Right hindlimb (tissue), 1 donor: ENCODE measurements at regions not wholly inside any gene's neighbourhood (a gene's known extent, or its start where the extent isn't known, plus 50 kb on each side); places are given as distances from the start of the nearest gene placed in this dataset.

Experiments
- DNase-seq: peaks from one replicate; pipeline ENCODE4 v3.0.0-alpha.2; 2018

DNA sequence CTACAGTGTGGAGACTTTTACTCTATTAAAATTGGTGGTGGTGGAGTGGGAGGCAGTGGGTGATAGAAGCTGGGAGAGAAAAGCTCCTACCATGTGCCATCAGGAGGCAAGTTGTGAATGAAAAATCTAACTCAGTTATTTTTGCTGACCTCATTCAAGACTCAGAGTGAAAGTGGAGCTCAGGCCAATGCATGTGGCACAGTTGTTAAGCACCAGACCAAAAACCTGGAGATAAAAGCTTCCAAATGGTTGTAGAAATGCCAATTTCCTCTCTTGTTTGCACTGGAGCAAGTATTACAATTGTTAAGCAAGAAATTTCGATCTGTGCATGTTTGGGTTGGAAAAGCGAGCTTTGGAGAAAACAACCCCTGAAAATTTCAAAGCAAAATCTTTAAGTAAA, 81.5 kb upstream of the PRICKLE2 start:
- no peak for DNase-seq

GRCh38 chr3:64305731-64306130, 80.5 kb upstream of the PRICKLE2 start:
- no peak for DNase-seq

DNA sequence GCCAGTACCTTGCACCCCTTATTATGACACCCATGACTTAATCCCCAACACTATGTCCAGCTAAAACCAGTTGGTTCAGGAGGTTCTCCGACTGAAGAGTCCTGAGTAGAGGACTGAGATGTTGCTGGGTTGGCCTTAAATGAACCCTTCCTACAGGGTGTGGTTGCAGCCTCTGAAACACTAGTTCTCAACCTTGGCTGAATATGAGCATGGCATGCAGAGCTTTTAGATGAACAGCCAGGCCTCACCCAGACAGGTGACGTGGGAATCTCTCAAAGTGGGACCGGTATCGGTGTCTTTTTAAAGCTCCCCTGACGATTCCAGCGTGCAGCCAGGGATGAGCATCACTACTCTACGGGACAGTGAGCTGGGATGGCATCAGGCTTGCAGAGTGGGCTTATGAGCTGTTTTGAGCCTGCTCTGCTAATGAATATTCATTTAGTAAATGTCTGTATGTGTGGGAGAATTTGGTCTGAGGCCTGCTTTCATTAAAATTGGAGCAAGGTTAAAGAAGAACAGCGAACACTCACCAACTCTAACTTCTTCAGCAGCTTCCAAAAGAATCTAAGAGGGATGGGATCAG, 79.7 kb upstream of the PRICKLE2 start:
- DNase-seq, result no peak

- no peak for DNase-seq
Measured at GRCh38 chr3:64303881-64304280, 78.6 kb upstream of the PRICKLE2 start.

GRCh38 chr3:64303401-64303800, 78.1 kb upstream of the PRICKLE2 start:
- no peak for DNase-seq

DNA sequence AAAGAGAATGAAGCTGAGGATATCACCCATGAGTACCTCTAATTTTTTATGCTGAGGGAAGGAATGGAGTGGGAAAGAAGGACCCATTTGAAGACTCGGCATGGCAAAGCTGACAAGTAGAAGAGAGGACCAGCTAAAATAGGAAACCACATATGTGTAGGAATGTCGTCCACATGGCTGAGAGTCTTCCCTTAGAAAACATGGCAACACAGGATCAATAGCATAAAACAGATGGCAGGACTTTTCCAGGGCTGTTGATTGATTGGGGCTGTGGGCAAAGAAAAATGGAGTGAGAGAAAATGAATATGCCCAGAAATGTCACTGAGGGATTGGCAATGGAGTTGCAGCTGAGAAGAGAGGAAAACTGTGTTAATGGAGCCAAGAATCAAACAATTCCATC, 76.2 kb upstream of the PRICKLE2 start:
- DNase-seq, result no peak

- no peak for DNase-seq
Measured at GRCh38 chr3:64300790-64301423, 75.6 kb upstream of the PRICKLE2 start.

- no peak for DNase-seq
Measured at GRCh38 chr3:64299206-64299605, 73.9 kb upstream of the PRICKLE2 start.

DNA sequence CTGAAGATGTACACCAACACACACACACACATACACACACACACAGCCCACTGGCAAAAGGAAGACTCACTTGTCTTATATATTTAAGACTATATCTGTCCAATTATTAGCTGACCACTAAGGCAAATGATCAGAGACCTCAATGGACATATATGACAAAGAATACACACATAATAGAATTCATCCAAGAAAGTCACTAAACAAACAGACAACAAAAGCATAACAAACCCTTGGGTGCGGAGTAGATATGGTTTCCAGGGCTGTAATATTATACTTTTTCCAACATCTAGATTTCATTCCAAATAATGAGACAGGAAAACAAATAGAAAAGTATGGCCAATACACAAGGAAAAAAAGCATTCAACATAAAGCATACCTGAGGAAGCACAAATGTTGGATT, 72.3 kb upstream of the PRICKLE2 start:
- no peak for DNase-seq

DNA sequence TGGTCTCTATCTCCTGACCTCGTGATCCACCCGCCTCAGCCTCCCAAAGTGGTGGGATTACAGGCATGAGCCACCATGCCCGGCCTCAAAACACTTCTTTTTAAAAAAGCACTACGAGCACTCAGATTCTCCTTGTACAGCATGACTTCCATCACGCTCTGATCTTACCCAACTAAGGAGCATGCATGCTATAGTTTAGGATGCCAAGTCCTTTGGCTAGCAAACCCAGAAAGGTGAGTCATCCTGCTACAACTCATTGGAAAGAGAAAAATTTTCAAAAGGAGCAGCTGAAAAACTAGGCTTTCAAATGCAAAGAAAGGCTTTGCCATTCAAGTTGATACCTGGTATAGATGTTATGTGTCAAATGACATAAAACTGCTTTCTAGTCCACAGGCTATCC, 70.3 kb upstream of the PRICKLE2 start:
- no peak for DNase-seq

- DNase-seq, result no peak
Measured at GRCh38 chr3:64294771-64295170, 69.5 kb upstream of the PRICKLE2 start.

- DNase-seq, result no peak
Measured at GRCh38 chr3:64293121-64293520, 67.9 kb upstream of the PRICKLE2 start.

- DNase-seq, result no peak
Measured at GRCh38 chr3:64291956-64292355, 66.7 kb upstream of the PRICKLE2 start.

GRCh38 chr3:64291345-64291744, 66.1 kb upstream of the PRICKLE2 start:
- DNase-seq, result no peak

DNA sequence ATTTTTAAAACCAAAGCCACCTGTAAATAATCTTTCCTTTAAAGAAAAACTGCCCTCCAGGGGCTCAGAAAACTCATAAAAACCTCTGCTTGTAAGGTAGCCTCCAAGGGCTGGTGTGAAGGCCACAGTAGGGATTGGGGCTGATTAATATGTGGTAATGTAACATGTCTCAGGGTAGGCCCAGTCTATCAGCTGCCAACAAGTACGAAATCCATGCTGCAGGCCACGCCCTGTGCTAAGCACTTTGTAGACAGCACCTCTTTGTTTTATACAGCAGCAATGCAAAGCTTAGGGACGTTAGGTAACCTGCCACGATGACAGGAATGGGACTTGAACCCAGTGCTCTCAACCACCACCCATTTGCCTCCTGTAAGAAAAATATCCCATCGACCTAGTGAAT, 65.6 kb upstream of the PRICKLE2 start:
- no peak for DNase-seq

DNA sequence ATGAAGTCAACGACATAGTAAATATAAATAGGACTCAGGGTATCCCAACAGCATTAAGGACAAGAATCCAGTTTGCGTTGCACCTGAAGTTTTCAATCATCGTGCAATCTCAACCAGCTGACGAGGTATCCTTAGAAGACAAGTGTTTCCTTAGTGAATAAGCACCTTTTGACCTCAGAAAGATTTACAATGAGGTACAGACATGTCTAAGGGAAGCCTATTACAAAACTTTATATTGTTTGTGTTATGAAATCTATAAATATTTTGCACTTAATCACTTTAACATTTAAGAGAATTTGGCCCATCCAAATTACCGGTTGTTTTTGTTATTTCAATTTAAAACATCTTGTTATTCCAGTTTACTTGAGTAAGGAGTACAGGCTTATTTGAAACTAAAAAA, 64.9 kb upstream of the PRICKLE2 start:
- no peak for DNase-seq

- DNase-seq, result no peak
Measured at GRCh38 chr3:64289622-64290021, 64.4 kb upstream of the PRICKLE2 start.

DNA sequence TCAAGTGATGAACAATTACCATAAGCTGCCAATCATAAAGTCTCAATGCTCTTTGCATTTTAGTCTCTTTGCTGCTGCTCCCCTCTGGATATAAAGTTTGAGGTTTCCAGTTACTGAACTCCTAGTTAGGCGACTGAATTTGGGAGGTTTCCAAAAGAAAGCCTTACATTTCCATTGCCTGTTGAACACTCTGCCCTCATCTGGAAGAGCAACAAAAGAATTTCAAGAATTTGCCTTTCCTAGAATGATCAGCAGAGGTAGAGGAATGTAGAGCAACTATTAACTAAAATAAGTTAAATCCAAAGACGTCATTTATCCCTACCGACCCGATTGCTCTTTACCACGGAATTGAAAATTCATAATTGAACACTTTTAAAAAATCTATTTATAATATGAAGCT, 53.4 kb upstream of the PRICKLE2 start:
- no peak for DNase-seq

GRCh38 chr3:64276131-64276530, 50.9 kb upstream of the PRICKLE2 start:
- DNase-seq, result no peak
